Femur (tissue), 1 donor: ENCODE measurements at regions not wholly inside any gene's neighbourhood (a gene's known extent, or its start where the extent isn't known, plus 50 kb on each side); places are given as distances from the start of the nearest gene placed in this dataset.

ENCODE experiments used
- DNase-seq: peaks from one replicate; pipeline ENCODE4 v3.0.0-alpha.2; 2017

GRCh38 chr17:59451706-59452105 is 113.7 kb upstream of the DHX40 start:
- no peak for DNase-seq

- no peak for DNase-seq
Observed at GRCh38 chr17:59454633-59455105, 110.7 kb upstream of the DHX40 start.

GRCh38 chr17:59456428-59456827 is 109.0 kb upstream of the DHX40 start:
- no peak for DNase-seq

- no peak for DNase-seq
Observed at GRCh38 chr17:59456923-59457615, 108.3 kb upstream of the DHX40 start.

- DNase-seq: no peak
Observed at GRCh38 chr17:59462385-59462784, 103.0 kb upstream of the DHX40 start.

- no peak for DNase-seq
Observed at GRCh38 chr17:59464246-59464645, 101.2 kb upstream of the DHX40 start.

- no peak for DNase-seq
Observed at GRCh38 chr17:59465949-59466307, 99.5 kb upstream of the DHX40 start.

- no peak for DNase-seq
Observed at GRCh38 chr17:59466946-59467801, 98.2 kb upstream of the DHX40 start.

- no peak for DNase-seq
Observed at GRCh38 chr17:59469786-59470485, 95.5 kb upstream of the DHX40 start.

- DNase-seq: no peak
Observed at GRCh38 chr17:59470624-59471297, 94.6 kb upstream of the DHX40 start.

- DNase-seq: no peak
Observed at GRCh38 chr17:59476413-59476812, 89.0 kb upstream of the DHX40 start.

- DNase-seq: no peak
Observed at GRCh38 chr17:59479141-59479540, 86.3 kb upstream of the DHX40 start.

- no peak for DNase-seq
Observed at GRCh38 chr17:59483860-59484259, 81.5 kb upstream of the DHX40 start.

- DNase-seq: no peak
Observed at GRCh38 chr17:59485015-59485414, 80.4 kb upstream of the DHX40 start.

GRCh38 chr17:59485946-59486345 is 79.5 kb upstream of the DHX40 start:
- no peak for DNase-seq

GRCh38 chr17:59487161-59487873 is 78.1 kb upstream of the DHX40 start:
- no peak for DNase-seq

GRCh38 chr17:59488805-59489204 is 76.6 kb upstream of the DHX40 start:
- no peak for DNase-seq

GRCh38 chr17:59490216-59490615 is 75.2 kb upstream of the DHX40 start:
- DNase-seq: peak; percentile 56

- DNase-seq: no peak
Observed at GRCh38 chr17:59491353-59492090, 73.9 kb upstream of the DHX40 start.

GRCh38 chr17:59492091-59492451 is 73.3 kb upstream of the DHX40 start:
- DNase-seq: no peak

- no peak for DNase-seq
Observed at GRCh38 chr17:59493867-59494266, 71.5 kb upstream of the DHX40 start.
